ENCODE measurements at regions not wholly inside any gene's neighbourhood (a gene's known extent, or its start where the extent isn't known, plus 50 kb on each side); places are given as distances from the start of the nearest gene placed in this dataset.

- BruUV-seq (replicated peaks): no TSS peak
- ChIA-PET CTCF (ENCODE audit: low intra/inter-chr PET ratio, low total read pairs) (no interaction called here), POLR2A (no interaction called here)
- in situ Hi-C loops (cut with HindIII; ENCODE audit: extremely low pct_ligation_motif_present, low pct_unique_long_range_greater_than_20kb) (no loop called here), intact Hi-C loops (cut with micrococcal nuclease; ENCODE audit: unreplicated experiment) (no loop called here)
- FAIRE-seq: no peak
- Histone ChIP-seq H3K4me3 (replicated peaks in 1 of 3; ENCODE audit: insufficient read depth in 1 of 3, low read depth in 2 of 3, low read length in 3 of 3) (no peak overlapping the region), H2AFZ (ENCODE audit: low read length) (no peak overlapping the region), H3K9ac (ENCODE audit: insufficient read depth, low read depth, low read length) (no peak overlapping the region), H3K79me2 (ENCODE audit: insufficient read depth, low read length) (no peaks in the 10 kb centered on the region), H3K4me1 (ENCODE audit: insufficient read depth, low read length) (peaks cover 15% of the 10 kb centered on the region), H3K9me3 (ENCODE audit: low read length) (no peaks in the 10 kb centered on the region), H3K27ac (ENCODE audit: extremely low read length, insufficient read depth, low read length) (no peak overlapping the region), H3K36me3 (replicated peaks in 1 of 2; ENCODE audit: control insufficient read depth in 1 of 2, insufficient read depth in 2 of 2, low read length in 2 of 2) (no peaks in the 10 kb centered on the region), H3K27me3 (ENCODE audit: control insufficient read depth in 1 of 2, insufficient read depth in 2 of 2, low read length in 2 of 2) (no peaks in the 10 kb centered on the region), H4K20me1 (ENCODE audit: insufficient read depth, low read length) (no peaks in the 10 kb centered on the region), H3K4me2 (ENCODE audit: low read depth, low read length) (no peak overlapping the region)
- TF ChIP-seq PPARG (CRISPR knock-in tag; conservative IDR thresholded peaks at IDR 0.05): no peak
- no peak for TF ChIP-seq HNF1B (CRISPR knock-in tag; IDR thresholded peaks at IDR 0.05)
- no peak for TF ChIP-seq SMAD3 (CRISPR knock-in tag; IDR thresholded peaks at IDR 0.05)
- TF ChIP-seq NKX3-1 (CRISPR knock-in tag; IDR thresholded peaks at IDR 0.05): no peak
- 54% methylated on average over 7 of the region's 7 CpGs for WGBS (ENCODE audit: low lambda C conversion rate)
- ATAC-seq: no peak
- no peak for DNase-seq (ENCODE audit: low spot score)
Observed at GRCh38 chr9:107592424-107592823, 102.9 kb upstream of the KLF4 start.

GRCh38 chr9:107591781-107592180 is 102.2 kb upstream of the KLF4 start:
- CTCF ChIA-PET (ENCODE audit: low intra/inter-chr PET ratio, low total read pairs): no interaction called here
- H3K4me2 ChIP-seq (ENCODE audit: low read depth, low read length): no peak overlapping the region
- H3K27ac ChIP-seq (ENCODE audit: extremely low read length, insufficient read depth, low read length): no peak overlapping the region
- no peak overlapping the region for H2AFZ ChIP-seq (ENCODE audit: low read length)
- no peak overlapping the region for H3K9ac ChIP-seq (ENCODE audit: insufficient read depth, low read depth, low read length)
- intact Hi-C loops (cut with micrococcal nuclease; ENCODE audit: unreplicated experiment): no loop called here
- no peaks in the 10 kb centered on the region for H3K9me3 ChIP-seq (ENCODE audit: low read length)
- ATAC-seq (no peak), FAIRE-seq (no peak), DNase-seq (ENCODE audit: low spot score) (no peak)
- POLR2A ChIA-PET: no interaction called here
- no peaks in the 10 kb centered on the region for H3K36me3 ChIP-seq (replicated peaks in 1 of 2; ENCODE audit: control insufficient read depth in 1 of 2, insufficient read depth in 2 of 2, low read length in 2 of 2)
- no peaks in the 10 kb centered on the region for H3K79me2 ChIP-seq (ENCODE audit: insufficient read depth, low read length)
- TF ChIP-seq NFE2L2 (IDR thresholded peaks at IDR 0.05; ENCODE audit: low read length) (no peak), ZNF704 (CRISPR knock-in tag; IDR thresholded peaks at IDR 0.05; ENCODE audit: borderline replicate concordance) (no peak)
- H3K4me3 ChIP-seq (replicated peaks in 1 of 3; ENCODE audit: insufficient read depth in 1 of 3, low read depth in 2 of 3, low read length in 3 of 3): no peak overlapping the region
- H3K4me1 ChIP-seq (ENCODE audit: insufficient read depth, low read length): peaks cover 20% of the 10 kb centered on the region
- H4K20me1 ChIP-seq (ENCODE audit: insufficient read depth, low read length): no peaks in the 10 kb centered on the region
- no TSS peak for BruUV-seq (replicated peaks)
- in situ Hi-C loops (cut with HindIII; ENCODE audit: extremely low pct_ligation_motif_present, low pct_unique_long_range_greater_than_20kb): no loop called here
- 33% methylated on average over 3 of the region's 3 CpGs for WGBS (ENCODE audit: low lambda C conversion rate)
- H3K27me3 ChIP-seq (ENCODE audit: control insufficient read depth in 1 of 2, insufficient read depth in 2 of 2, low read length in 2 of 2): no peaks in the 10 kb centered on the region; a peak in 1 of 5 replicates

Data from HepG2 (cell line).